ENCODE measurements at regions not wholly inside any gene's neighbourhood (a gene's known extent, or its start where the extent isn't known, plus 50 kb on each side); places are given as distances from the start of the nearest gene placed in this dataset.
"Not testable (repeated sequence)": the region's sequence is repeated elsewhere in the genome, so short reads cannot be mapped to it uniquely, and the experiment has no call there.

DNA sequence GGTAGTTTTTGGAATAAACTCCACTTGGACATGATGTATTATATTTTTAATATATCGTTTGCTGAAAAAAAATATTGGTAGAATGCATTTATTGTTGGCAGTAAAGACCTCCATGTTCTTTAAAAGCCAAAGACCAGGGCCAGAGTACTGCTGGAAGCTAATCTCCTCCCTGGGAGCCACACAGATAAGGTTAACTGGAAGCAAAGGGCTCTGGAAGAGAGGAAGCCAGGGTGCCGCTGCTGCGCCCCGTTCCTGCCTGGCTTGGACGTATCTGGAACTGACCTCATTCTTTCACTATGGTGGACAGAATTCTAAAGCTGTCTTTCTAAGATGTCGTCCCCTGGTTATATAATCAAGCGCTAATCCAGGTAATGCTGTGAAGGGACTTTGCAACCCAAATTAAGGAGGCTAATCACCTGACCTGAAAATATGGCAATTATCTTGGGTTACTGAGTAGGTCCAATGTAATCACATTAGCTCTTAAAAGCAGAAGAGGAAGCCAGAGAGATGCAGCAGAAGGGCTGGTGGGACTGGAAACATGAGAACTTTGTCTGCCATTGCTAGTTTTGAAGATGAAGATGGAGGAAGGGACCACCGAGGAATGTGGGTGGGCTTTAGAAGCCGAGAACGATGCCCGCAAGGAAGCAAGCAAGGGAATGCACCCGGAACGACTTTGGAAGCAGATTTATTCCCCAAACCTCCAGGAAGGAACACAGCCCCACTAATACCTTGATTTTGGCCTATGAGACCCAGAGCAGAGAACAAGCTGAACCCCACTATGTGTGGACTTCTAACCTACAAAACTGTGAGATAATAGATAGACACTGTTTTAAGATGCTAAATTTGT lies 167.7 kb upstream of the KCNJ15 start:
- Histone ChIP-seq H3K9me3 (ENCODE audit: control insufficient read depth in 5 of 5, low read length in 5 of 5) (no peaks in the 10 kb centered on the region), H3K27ac (ENCODE audit: low read depth, low read length) (no peak overlapping the region), H3K9ac (ENCODE audit: low read length in 5 of 5) (no peak overlapping the region)

DNA sequence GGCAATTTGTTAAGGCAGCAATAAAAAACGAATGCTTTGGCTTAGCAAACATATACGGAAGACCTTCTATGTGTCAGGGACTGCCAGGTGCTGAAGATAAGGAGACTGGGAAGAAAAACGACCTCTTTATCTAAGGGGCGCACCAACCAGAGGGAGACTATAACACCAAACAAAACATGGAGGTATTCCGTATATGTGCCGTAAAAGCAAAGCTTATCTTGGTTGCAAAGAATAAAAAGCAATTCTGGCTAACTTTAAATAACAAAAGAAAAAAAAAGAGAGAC lies 167.1 kb upstream of the KCNJ15 start:
- Histone ChIP-seq H3K27me3 (ENCODE audit: control insufficient read depth in 5 of 5, insufficient read depth in 4 of 5, low read length in 5 of 5) (peaks cover 0 to 5% (median 0%) of the 10 kb centered on the region in 5 donors), H3K4me3 (ENCODE audit: low read depth in 1 of 5, low read length in 5 of 5) (no peak overlapping the region), H3K9me3 (ENCODE audit: control insufficient read depth in 5 of 5, low read length in 5 of 5) (no peaks in the 10 kb centered on the region), H3K27ac (ENCODE audit: low read depth, low read length) (no peak overlapping the region), H3K4me1 (ENCODE audit: control insufficient read depth in 5 of 5, insufficient read depth in 5 of 5, low read length in 5 of 5) (no peaks in the 10 kb centered on the region), H3K9ac (ENCODE audit: low read length in 5 of 5) (no peak overlapping the region), H3K36me3 (ENCODE audit: control insufficient read depth in 5 of 5, insufficient read depth in 5 of 5, low read length in 5 of 5) (no peaks in the 10 kb centered on the region)

More for the DNA sequence above, 167.7 kb upstream of the KCNJ15 start:
- Histone ChIP-seq H3K4me3 (ENCODE audit: low read depth in 1 of 5, low read length in 5 of 5) (no peak overlapping the region), H3K27me3 (ENCODE audit: control insufficient read depth in 5 of 5, insufficient read depth in 4 of 5, low read length in 5 of 5) (peaks cover 0 to 5% (median 0%) of the 10 kb centered on the region in 5 donors), H3K36me3 (ENCODE audit: control insufficient read depth in 5 of 5, insufficient read depth in 5 of 5, low read length in 5 of 5) (no peaks in the 10 kb centered on the region), H3K4me1 (ENCODE audit: control insufficient read depth in 5 of 5, insufficient read depth in 5 of 5, low read length in 5 of 5) (no peaks in the 10 kb centered on the region)

DNA sequence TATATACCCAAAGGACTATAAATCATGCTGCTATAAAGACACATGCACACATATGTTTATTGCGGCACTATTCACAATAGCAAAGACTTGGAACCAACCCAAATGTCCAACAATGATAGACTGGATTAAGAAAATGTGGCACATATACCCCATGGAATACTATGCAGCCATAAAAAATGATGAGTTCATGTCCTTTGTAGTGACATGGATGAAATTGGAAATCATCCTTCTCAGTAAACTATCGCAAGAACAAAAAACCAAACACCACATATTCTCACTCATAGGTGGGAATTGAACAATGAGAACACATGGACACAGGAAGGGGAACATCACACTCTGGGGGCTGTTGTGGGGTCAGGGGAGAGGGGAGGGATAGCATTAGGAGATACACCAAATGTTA lies 165.7 kb upstream of the KCNJ15 start:
- H3K27ac ChIP-seq (ENCODE audit: low read depth, low read length); H3K4me1 ChIP-seq (ENCODE audit: control insufficient read depth in 5 of 5, insufficient read depth in 5 of 5, low read length in 5 of 5); H3K27me3 ChIP-seq (ENCODE audit: control insufficient read depth in 5 of 5, insufficient read depth in 4 of 5, low read length in 5 of 5); H3K9me3 ChIP-seq (ENCODE audit: control insufficient read depth in 5 of 5, low read length in 5 of 5); H3K9ac ChIP-seq (ENCODE audit: low read length in 5 of 5); H3K36me3 ChIP-seq (ENCODE audit: control insufficient read depth in 5 of 5, insufficient read depth in 5 of 5, low read length in 5 of 5); H3K4me3 ChIP-seq (ENCODE audit: low read depth in 1 of 5, low read length in 5 of 5): not testable (repeated sequence)

DNA sequence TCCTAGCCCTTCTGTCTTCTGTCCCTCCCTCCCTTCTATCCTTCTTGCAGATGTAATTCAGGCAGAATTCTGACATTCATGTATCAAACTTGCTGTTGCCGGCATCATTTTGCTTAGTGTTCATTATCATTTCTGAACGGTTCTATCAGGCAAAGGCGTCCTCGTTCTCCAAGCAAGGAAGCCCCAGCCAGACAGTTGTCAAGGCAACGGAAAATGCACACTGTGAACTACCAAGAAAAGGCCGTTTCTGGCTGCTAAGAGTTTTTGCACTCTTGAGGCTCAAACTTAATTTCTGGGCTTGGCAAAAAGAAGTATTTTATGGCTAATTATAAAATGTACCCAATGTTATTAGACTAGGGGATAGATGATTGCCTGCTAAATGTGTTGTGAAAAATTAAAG lies 164.7 kb upstream of the KCNJ15 start:
- Histone ChIP-seq H3K4me3 (ENCODE audit: low read depth in 1 of 5, low read length in 5 of 5) (no peak overlapping the region), H3K9me3 (ENCODE audit: control insufficient read depth in 5 of 5, low read length in 5 of 5) (peaks cover 0 to 4% (median 0%) of the 10 kb centered on the region in 5 donors), H3K27ac (ENCODE audit: low read depth, low read length) (no peak overlapping the region), H3K4me1 (ENCODE audit: control insufficient read depth in 5 of 5, insufficient read depth in 5 of 5, low read length in 5 of 5) (no peaks in the 10 kb centered on the region), H3K9ac (ENCODE audit: low read length in 5 of 5) (no peak overlapping the region), H3K36me3 (ENCODE audit: control insufficient read depth in 5 of 5, insufficient read depth in 5 of 5, low read length in 5 of 5) (no peaks in the 10 kb centered on the region), H3K27me3 (ENCODE audit: control insufficient read depth in 5 of 5, insufficient read depth in 4 of 5, low read length in 5 of 5) (peaks cover 0 to 5% (median 0%) of the 10 kb centered on the region in 5 donors)

DNA sequence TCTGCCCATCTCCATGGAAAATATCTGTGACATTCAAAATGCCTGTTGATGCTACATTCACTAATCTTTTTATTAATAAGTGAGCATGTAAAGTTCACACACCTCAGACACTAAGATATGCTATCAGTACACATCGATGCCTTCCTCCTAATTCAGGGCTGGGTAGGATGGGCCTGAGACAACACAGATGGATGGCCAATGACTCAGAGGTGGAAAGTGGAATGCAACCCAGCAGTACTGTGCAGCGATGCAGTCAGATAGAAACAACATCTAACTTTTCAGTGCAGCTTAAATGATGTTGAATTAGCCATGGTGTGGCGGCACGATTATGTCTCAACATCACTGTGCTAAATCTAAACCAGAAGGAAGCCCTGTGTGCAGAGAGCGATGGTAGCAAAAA lies 161.6 kb upstream of the KCNJ15 start:
- peaks cover 0 to 3% (median 1%) of the 10 kb centered on the region in 5 donors for H3K27me3 ChIP-seq (ENCODE audit: control insufficient read depth in 5 of 5, insufficient read depth in 4 of 5, low read length in 5 of 5)
- peaks cover 0 to 9% (median 2%) of the 10 kb centered on the region in 5 donors for H3K9me3 ChIP-seq (ENCODE audit: control insufficient read depth in 5 of 5, low read length in 5 of 5)
- no peak overlapping the region for H3K4me3 ChIP-seq (ENCODE audit: low read depth in 1 of 5, low read length in 5 of 5)
- H3K9ac ChIP-seq (ENCODE audit: low read length in 5 of 5) = no peak overlapping the region
- no peak overlapping the region for H3K27ac ChIP-seq (ENCODE audit: low read depth, low read length)
- no peaks in the 10 kb centered on the region for H3K36me3 ChIP-seq (ENCODE audit: control insufficient read depth in 5 of 5, insufficient read depth in 5 of 5, low read length in 5 of 5)
- H3K4me1 ChIP-seq (ENCODE audit: control insufficient read depth in 5 of 5, insufficient read depth in 5 of 5, low read length in 5 of 5) = no peaks in the 10 kb centered on the region

GRCh38 chr21:38097789-38098188 lies 159.0 kb upstream of the KCNJ15 start:
- no peaks in the 10 kb centered on the region for H3K4me1 ChIP-seq (ENCODE audit: control insufficient read depth in 5 of 5, insufficient read depth in 5 of 5, low read length in 5 of 5)
- H3K36me3 ChIP-seq (ENCODE audit: control insufficient read depth in 5 of 5, insufficient read depth in 5 of 5, low read length in 5 of 5) = no peaks in the 10 kb centered on the region
- no peak overlapping the region for H3K27ac ChIP-seq (ENCODE audit: low read depth, low read length)
- no peak overlapping the region for H3K9ac ChIP-seq (ENCODE audit: low read length in 5 of 5)
- peaks cover 0 to 3% (median 3%) of the 10 kb centered on the region in 5 donors for H3K27me3 ChIP-seq (ENCODE audit: control insufficient read depth in 5 of 5, insufficient read depth in 4 of 5, low read length in 5 of 5)
- no peak overlapping the region for H3K4me3 ChIP-seq (ENCODE audit: low read depth in 1 of 5, low read length in 5 of 5)
- peaks cover 0 to 9% (median 2%) of the 10 kb centered on the region in 5 donors for H3K9me3 ChIP-seq (ENCODE audit: control insufficient read depth in 5 of 5, low read length in 5 of 5)

- Histone ChIP-seq H3K9me3 (ENCODE audit: control insufficient read depth in 5 of 5, low read length in 5 of 5) (no peaks in the 10 kb centered on the region), H3K9ac (ENCODE audit: low read length in 5 of 5) (no peak overlapping the region), H3K27ac (ENCODE audit: low read depth, low read length) (no peak overlapping the region), H3K4me3 (ENCODE audit: low read depth in 1 of 5, low read length in 5 of 5) (no peak overlapping the region), H3K4me1 (ENCODE audit: control insufficient read depth in 5 of 5, insufficient read depth in 5 of 5, low read length in 5 of 5) (no peaks in the 10 kb centered on the region), H3K27me3 (ENCODE audit: control insufficient read depth in 5 of 5, insufficient read depth in 4 of 5, low read length in 5 of 5) (peaks cover 0 to 7% (median 3%) of the 10 kb centered on the region in 5 donors), H3K36me3 (ENCODE audit: control insufficient read depth in 5 of 5, insufficient read depth in 5 of 5, low read length in 5 of 5) (no peaks in the 10 kb centered on the region)
Measured at GRCh38 chr21:38112219-38112789, 144.5 kb upstream of the KCNJ15 start.

GRCh38 chr21:38114717-38115333 lies 142.0 kb upstream of the KCNJ15 start:
- Histone ChIP-seq H3K9me3 (ENCODE audit: control insufficient read depth in 5 of 5, low read length in 5 of 5) (no peaks in the 10 kb centered on the region), H3K9ac (ENCODE audit: low read length in 5 of 5) (no peak overlapping the region), H3K27me3 (ENCODE audit: control insufficient read depth in 5 of 5, insufficient read depth in 4 of 5, low read length in 5 of 5) (peaks cover 0 to 7% (median 3%) of the 10 kb centered on the region in 5 donors), H3K36me3 (ENCODE audit: control insufficient read depth in 5 of 5, insufficient read depth in 5 of 5, low read length in 5 of 5) (no peaks in the 10 kb centered on the region), H3K4me3 (ENCODE audit: low read depth in 1 of 5, low read length in 5 of 5) (no peak overlapping the region), H3K27ac (ENCODE audit: low read depth, low read length) (no peak overlapping the region), H3K4me1 (ENCODE audit: control insufficient read depth in 5 of 5, insufficient read depth in 5 of 5, low read length in 5 of 5) (no peaks in the 10 kb centered on the region)

DNA sequence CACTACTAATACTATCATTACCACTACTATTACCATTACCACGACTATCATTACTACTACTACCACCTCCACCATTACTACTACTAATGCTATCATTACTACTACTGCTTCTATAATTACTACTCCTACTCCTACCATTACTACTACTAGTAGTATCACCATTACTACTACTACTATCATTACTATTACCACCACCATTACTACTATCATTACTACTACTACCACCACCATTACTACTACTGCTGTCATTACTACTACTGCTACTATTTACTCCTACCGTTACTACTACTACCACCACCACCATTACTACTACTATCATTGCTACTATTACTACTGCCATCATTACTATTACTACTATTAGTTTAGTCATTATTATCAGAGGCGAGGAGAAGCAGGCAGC lies 140.9 kb upstream of the KCNJ15 start:
- Histone ChIP-seq H3K27me3 (ENCODE audit: control insufficient read depth in 5 of 5, insufficient read depth in 4 of 5, low read length in 5 of 5) (peaks cover 0 to 7% (median 3%) of the 10 kb centered on the region in 5 donors), H3K4me1 (ENCODE audit: control insufficient read depth in 5 of 5, insufficient read depth in 5 of 5, low read length in 5 of 5) (no peaks in the 10 kb centered on the region)

GRCh38 chr21:38119793-38120192 lies 137.0 kb upstream of the KCNJ15 start:
- H3K27me3 ChIP-seq (ENCODE audit: control insufficient read depth in 5 of 5, insufficient read depth in 4 of 5, low read length in 5 of 5) = peaks cover 0 to 3% (median 0%) of the 10 kb centered on the region in 5 donors
- H3K9ac ChIP-seq (ENCODE audit: low read length in 5 of 5) = no peak overlapping the region
- no peaks in the 10 kb centered on the region for H3K4me1 ChIP-seq (ENCODE audit: control insufficient read depth in 5 of 5, insufficient read depth in 5 of 5, low read length in 5 of 5)
- H3K9me3 ChIP-seq (ENCODE audit: control insufficient read depth in 5 of 5, low read length in 5 of 5) = no peaks in the 10 kb centered on the region
- H3K27ac ChIP-seq (ENCODE audit: low read depth, low read length) = no peak overlapping the region
- no peaks in the 10 kb centered on the region for H3K36me3 ChIP-seq (ENCODE audit: control insufficient read depth in 5 of 5, insufficient read depth in 5 of 5, low read length in 5 of 5)
- no peak overlapping the region for H3K4me3 ChIP-seq (ENCODE audit: low read depth in 1 of 5, low read length in 5 of 5)

More for the DNA sequence above, 140.9 kb upstream of the KCNJ15 start:
- Histone ChIP-seq H3K27ac (ENCODE audit: low read depth, low read length) (no peak overlapping the region), H3K9me3 (ENCODE audit: control insufficient read depth in 5 of 5, low read length in 5 of 5) (no peaks in the 10 kb centered on the region), H3K36me3 (ENCODE audit: control insufficient read depth in 5 of 5, insufficient read depth in 5 of 5, low read length in 5 of 5) (no peaks in the 10 kb centered on the region), H3K9ac (ENCODE audit: low read length in 5 of 5) (no peak overlapping the region), H3K4me3 (ENCODE audit: low read depth in 1 of 5, low read length in 5 of 5) (no peak overlapping the region)
